WERI-Rb-1 (cell line): ENCODE measurements at regions not wholly inside any gene's neighbourhood (a gene's known extent, or its start where the extent isn't known, plus 50 kb on each side); places are given as distances from the start of the nearest gene placed in this dataset.

ENCODE experiments used
- DNase-seq: peaks from one replicate; pipeline ENCODE4 v3.0.0-alpha.2; 2020
- H3K27ac ChIP-seq: fragments of 250-450 bp; sonication (Bioruptor Pico); 2 replicates; pipeline ENCODE4 v1.5.1; 2020; ENCODE audit warnings: mild to moderate bottlenecking, moderate library complexity
- H3K27me3 ChIP-seq: fragments of 250-450 bp; sonication (Bioruptor Pico); 2 replicates; pipeline ENCODE4 v1.5.1; 2021; ENCODE audit warnings: mild to moderate bottlenecking, low read depth, moderate library complexity; ENCODE audit not compliant: insufficient read depth, severe bottlenecking
- H3K36me3 ChIP-seq: fragments of 250-450 bp; sonication (Bioruptor Pico); 2 replicates; pipeline ENCODE4 v1.5.1; 2020; ENCODE audit warnings: mild to moderate bottlenecking, moderate library complexity
- H3K4me3 ChIP-seq: 2 replicates; pipeline ENCODE4 v1.5.1; 2011; ENCODE audit warnings: low read depth, mild to moderate bottlenecking, control low read depth, low read length
- H3K9me3 ChIP-seq: fragments of 250-450 bp; sonication (Bioruptor Pico); 2 replicates; pipeline ENCODE4 v1.5.1; 2021; ENCODE audit warnings: mild to moderate bottlenecking, moderate library complexity; ENCODE audit not compliant: severe bottlenecking
- TF ChIP-seq, protein P1 (sequence below): IDR thresholded peaks from 2 replicates; pipeline ENCODE4 v1.5.1; 2011; ENCODE audit warnings: low read depth, mild to moderate bottlenecking, control low read depth, inconsistent platforms, low read length

DNA sequence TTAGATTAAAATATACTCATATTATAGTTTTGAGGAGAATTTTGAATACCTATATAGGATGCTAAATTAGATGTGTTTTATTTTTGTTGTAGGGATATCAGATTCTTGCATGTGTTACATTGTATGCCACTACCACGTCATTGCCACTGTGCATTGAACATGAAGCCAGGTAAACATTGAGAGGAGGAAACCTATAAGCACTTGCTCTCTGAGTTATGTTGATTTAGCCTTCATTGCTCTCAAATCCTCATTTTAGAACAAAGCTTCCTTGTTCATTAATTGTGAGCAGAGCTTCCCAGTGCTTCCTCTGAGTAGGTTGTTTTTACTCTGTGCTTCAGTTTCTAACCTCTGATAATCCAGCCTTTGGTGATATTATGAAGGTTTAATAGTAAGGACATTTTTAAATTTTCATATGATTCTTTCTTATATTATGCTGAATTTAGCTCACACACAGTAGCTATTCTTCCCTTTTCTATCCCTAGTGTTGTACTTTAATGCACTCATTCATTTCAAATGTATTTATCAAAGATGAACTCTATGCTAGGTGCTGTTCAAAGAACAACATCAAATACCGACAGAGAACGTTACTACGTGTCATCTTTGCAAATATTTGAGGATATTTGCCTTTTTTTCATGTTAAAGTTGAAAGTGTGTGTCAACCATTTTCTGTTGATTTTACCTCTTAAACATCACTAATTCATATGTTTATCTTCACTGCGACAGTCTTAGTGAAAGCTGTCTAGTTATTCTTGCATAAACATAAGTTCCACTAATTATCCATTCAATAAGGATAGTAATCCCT lies 1448.0 kb upstream of the MIR17HG start:
- no peak overlapping the region for H3K4me3 ChIP-seq
- H3K27me3 ChIP-seq = no peaks in the 10 kb centered on the region
- H3K36me3 ChIP-seq = no peaks in the 10 kb centered on the region
- TF ChIP-seq, protein P1, sequence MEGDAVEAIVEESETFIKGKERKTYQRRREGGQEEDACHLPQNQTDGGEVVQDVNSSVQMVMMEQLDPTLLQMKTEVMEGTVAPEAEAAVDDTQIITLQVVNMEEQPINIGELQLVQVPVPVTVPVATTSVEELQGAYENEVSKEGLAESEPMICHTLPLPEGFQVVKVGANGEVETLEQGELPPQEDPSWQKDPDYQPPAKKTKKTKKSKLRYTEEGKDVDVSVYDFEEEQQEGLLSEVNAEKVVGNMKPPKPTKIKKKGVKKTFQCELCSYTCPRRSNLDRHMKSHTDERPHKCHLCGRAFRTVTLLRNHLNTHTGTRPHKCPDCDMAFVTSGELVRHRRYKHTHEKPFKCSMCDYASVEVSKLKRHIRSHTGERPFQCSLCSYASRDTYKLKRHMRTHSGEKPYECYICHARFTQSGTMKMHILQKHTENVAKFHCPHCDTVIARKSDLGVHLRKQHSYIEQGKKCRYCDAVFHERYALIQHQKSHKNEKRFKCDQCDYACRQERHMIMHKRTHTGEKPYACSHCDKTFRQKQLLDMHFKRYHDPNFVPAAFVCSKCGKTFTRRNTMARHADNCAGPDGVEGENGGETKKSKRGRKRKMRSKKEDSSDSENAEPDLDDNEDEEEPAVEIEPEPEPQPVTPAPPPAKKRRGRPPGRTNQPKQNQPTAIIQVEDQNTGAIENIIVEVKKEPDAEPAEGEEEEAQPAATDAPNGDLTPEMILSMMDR = no peak
- H3K9me3 ChIP-seq = peaks cover 3% of the 10 kb centered on the region
- DNase-seq = no peak
- H3K27ac ChIP-seq = no peak overlapping the region

DNA sequence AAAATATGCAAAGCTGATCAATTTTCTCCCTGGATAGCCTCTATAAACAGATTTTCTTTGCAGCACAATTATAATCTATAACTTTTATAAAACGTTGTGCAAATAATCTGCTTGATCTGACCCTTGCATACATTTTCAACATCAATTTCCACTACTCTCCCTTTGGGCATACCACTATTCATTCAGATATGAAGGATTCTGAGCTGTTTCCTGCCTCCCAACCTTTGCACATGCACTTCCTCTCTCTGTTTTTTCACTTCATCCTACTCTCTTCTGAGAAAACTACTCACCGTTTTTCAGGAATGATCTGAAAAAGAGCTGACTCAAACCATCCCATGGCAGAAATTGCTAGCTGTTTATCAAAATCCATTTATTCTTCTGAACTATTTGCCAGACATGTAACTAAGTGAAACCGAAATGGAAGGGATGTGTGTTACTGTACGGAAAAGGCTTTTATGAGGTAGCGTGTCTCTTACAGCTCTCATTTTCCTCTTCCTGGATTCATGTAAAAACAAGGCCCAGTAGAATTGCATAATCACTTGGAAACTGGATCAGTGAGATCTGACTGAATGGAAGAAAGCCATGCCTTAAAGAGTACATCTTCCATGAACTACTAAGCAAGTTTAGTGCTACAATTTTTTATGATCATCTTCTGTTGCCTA lies 1447.3 kb upstream of the MIR17HG start:
- DNase-seq = no peak
- Histone ChIP-seq H3K27ac (no peak overlapping the region), H3K9me3 (peaks cover 3% of the 10 kb centered on the region), H3K27me3 (no peaks in the 10 kb centered on the region), H3K36me3 (no peaks in the 10 kb centered on the region), H3K4me3 (no peak overlapping the region)
- TF ChIP-seq, protein P1 = no peak

DNA sequence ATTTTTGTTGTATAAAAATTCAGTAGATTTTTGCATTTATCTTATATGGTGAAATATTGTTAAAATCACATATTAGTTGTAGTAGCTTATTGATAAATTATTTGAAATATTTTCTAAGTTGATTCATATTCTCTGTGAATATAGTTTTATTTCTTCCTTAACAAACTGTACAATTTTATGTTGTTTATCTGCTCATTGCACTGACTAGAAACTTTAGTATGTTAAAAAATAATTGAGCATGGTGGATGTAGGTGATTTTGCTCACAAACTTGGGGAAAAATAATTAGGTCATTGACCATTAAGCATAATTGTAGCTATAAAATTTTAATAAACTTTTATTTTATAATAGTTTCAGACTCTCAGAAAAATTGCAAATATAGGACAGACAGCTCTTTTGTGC lies 1445.3 kb upstream of the MIR17HG start:
- Histone ChIP-seq H3K27me3 (no peaks in the 10 kb centered on the region), H3K36me3 (no peaks in the 10 kb centered on the region), H3K9me3 (peaks cover 3% of the 10 kb centered on the region), H3K27ac (no peak overlapping the region), H3K4me3 (no peak overlapping the region)
- TF ChIP-seq, protein P1 = no peak
- no peak for DNase-seq

DNA sequence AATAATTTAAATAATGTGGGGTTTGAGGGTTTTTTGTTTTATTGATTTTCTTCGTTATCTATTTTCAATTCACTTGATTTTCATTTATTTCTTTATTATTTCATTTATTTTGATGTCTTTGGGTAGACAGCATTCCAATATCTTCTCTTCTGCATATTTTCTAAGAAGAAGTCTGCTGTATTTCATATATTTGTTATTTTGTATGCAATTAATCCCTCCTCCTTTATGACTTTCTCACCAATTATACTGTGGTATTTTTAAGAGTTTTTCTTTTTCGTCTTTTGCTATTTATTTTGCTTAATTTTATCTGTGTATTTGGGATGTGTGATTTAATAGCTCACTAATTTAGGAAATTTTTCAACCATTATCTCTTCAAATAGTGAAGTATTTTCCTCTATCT lies 1444.4 kb upstream of the MIR17HG start:
- TF ChIP-seq, protein P1 = no peak
- no peak for DNase-seq

DNA sequence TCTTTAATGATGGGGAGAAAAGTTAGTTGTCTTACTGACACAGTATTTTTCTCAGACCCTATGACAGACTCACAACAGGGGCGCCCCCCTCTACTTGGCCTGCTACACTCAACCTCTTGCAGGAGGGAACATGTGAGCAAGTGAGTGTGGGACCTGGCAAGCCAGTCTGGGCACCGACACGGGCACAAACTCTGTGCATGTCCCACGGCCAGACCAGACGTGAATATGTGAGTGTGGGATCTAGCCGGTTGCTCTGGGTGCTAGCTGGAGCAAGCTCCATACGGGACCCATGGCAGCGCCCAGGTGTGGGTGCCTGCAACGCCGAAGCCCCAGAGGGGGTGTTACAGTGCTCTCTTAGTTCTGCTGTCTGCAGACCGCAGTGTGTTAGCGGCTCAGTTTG lies 1437.3 kb upstream of the MIR17HG start:
- TF ChIP-seq, protein P1 = no peak
- no peak for DNase-seq

More for the DNA sequence above, 1444.4 kb upstream of the MIR17HG start:
- Histone ChIP-seq H3K36me3 (no peaks in the 10 kb centered on the region), H3K4me3 (no peak overlapping the region), H3K27me3 (no peaks in the 10 kb centered on the region), H3K9me3 (peaks cover 3% of the 10 kb centered on the region), H3K27ac (no peak overlapping the region)

More for the DNA sequence above, 1437.3 kb upstream of the MIR17HG start:
- H3K36me3 ChIP-seq = no peaks in the 10 kb centered on the region
- H3K4me3 ChIP-seq = no peak overlapping the region
- H3K27me3 ChIP-seq = no peaks in the 10 kb centered on the region
- H3K9me3 ChIP-seq = no peaks in the 10 kb centered on the region
- H3K27ac ChIP-seq = no peak overlapping the region
